HG03280 (cell line): ENCODE measurements at regions not wholly inside any gene's neighbourhood (a gene's known extent, or its start where the extent isn't known, plus 50 kb on each side); places are given as distances from the start of the nearest gene placed in this dataset.
"Not testable (repeated sequence)": the region's sequence is repeated elsewhere in the genome, so short reads cannot be mapped to it uniquely, and the experiment has no call there.

Experiments
- ATAC-seq: cut with Tn5 transposase; IDR thresholded peaks from one replicate; pipeline ENCODE4 v1.9.1; 2021; ENCODE audit warnings: mild to moderate bottlenecking, moderate library complexity; ENCODE audit not compliant: unreplicated experiment

GRCh38 chr4:34412233-34412632 is 1832.1 kb downstream of the ARAP2 start:
- no peak for ATAC-seq

- no peak for ATAC-seq
Observed at GRCh38 chr4:34412911-34413310, 1831.4 kb downstream of the ARAP2 start.

- ATAC-seq, result no peak
Observed at GRCh38 chr4:34417160-34417559, 1827.2 kb downstream of the ARAP2 start.

GRCh38 chr4:34419871-34420270 is 1824.4 kb downstream of the ARAP2 start:
- ATAC-seq, result no peak

- ATAC-seq, result no peak
Observed at GRCh38 chr4:34422472-34423175, 1821.7 kb downstream of the ARAP2 start.

- no peak for ATAC-seq
Observed at GRCh38 chr4:34432706-34433105, 1811.6 kb downstream of the ARAP2 start.

- ATAC-seq, result not testable (repeated sequence)
Observed at GRCh38 chr4:34434377-34434776, 1809.9 kb downstream of the ARAP2 start.

GRCh38 chr4:34464196-34464595 is 1780.1 kb downstream of the ARAP2 start:
- no peak for ATAC-seq

- no peak for ATAC-seq
Observed at GRCh38 chr4:34466411-34466810, 1777.9 kb downstream of the ARAP2 start.

GRCh38 chr4:34469516-34469915 is 1774.8 kb downstream of the ARAP2 start:
- ATAC-seq, result no peak

- ATAC-seq, result no peak
Observed at GRCh38 chr4:34485252-34485651, 1759.1 kb downstream of the ARAP2 start.

- ATAC-seq, result no peak
Observed at GRCh38 chr4:34486461-34487363, 1757.6 kb downstream of the ARAP2 start.

GRCh38 chr4:34492414-34492813 is 1751.9 kb downstream of the ARAP2 start:
- no peak for ATAC-seq

- no peak for ATAC-seq
Observed at GRCh38 chr4:34502086-34502485, 1742.2 kb downstream of the ARAP2 start.

- not testable (repeated sequence) for ATAC-seq
Observed at GRCh38 chr4:34504731-34505130, 1739.6 kb downstream of the ARAP2 start.

GRCh38 chr4:34506511-34507092 is 1737.7 kb downstream of the ARAP2 start:
- ATAC-seq, result not testable (repeated sequence)

GRCh38 chr4:34512616-34513015 is 1731.7 kb downstream of the ARAP2 start:
- no peak for ATAC-seq

GRCh38 chr4:34516524-34516923 is 1727.8 kb downstream of the ARAP2 start:
- ATAC-seq, result no peak

GRCh38 chr4:34534916-34535315 is 1709.4 kb downstream of the ARAP2 start:
- ATAC-seq, result no peak

GRCh38 chr4:34566091-34566490 is 1678.2 kb downstream of the ARAP2 start:
- ATAC-seq, result no peak

- ATAC-seq, result no peak
Observed at GRCh38 chr4:34572026-34572425, 1672.3 kb downstream of the ARAP2 start.

- no peak for ATAC-seq
Observed at GRCh38 chr4:34615315-34615714, 1629.0 kb downstream of the ARAP2 start.
